NOMO-1 treated with DMSO at 0.1 percent for 48 hours (cell line): ENCODE measurements at regions not wholly inside any gene's neighbourhood (a gene's known extent, or its start where the extent isn't known, plus 50 kb on each side); places are given as distances from the start of the nearest gene placed in this dataset.
"Not testable (repeated sequence)": the region's sequence is repeated elsewhere in the genome, so short reads cannot be mapped to it uniquely, and the experiment has no call there.

Experiments
- DNase-seq: peaks from one replicate; lab custom pipeline; 2025; ENCODE audit not compliant: unreplicated experiment; lab: John Stamatoyannopoulos, UW

GRCh38 chr5:39633057-39633456 is 208.3 kb upstream of the DAB2 start:
- no peak for DNase-seq

GRCh38 chr5:39631958-39632357 is 207.2 kb upstream of the DAB2 start:
- no peak for DNase-seq

- no peak for DNase-seq
Measured at GRCh38 chr5:39629946-39630345, 205.2 kb upstream of the DAB2 start.

- no peak for DNase-seq
Measured at GRCh38 chr5:39628348-39628747, 203.6 kb upstream of the DAB2 start.

- DNase-seq, result peak; percentile 39
Measured at GRCh38 chr5:39624890-39625289, 200.1 kb upstream of the DAB2 start.

GRCh38 chr5:39624268-39624886 is 199.6 kb upstream of the DAB2 start:
- DNase-seq, result peak; percentile 39

GRCh38 chr5:39623291-39623865 is 198.6 kb upstream of the DAB2 start:
- DNase-seq, result no peak

GRCh38 chr5:39622281-39622680 is 197.5 kb upstream of the DAB2 start:
- DNase-seq, result no peak

GRCh38 chr5:39619168-39619818 is 194.5 kb upstream of the DAB2 start:
- DNase-seq, result no peak

GRCh38 chr5:39618391-39618790 is 193.6 kb upstream of the DAB2 start:
- no peak for DNase-seq

- no peak for DNase-seq
Measured at GRCh38 chr5:39616131-39616530, 191.4 kb upstream of the DAB2 start.

GRCh38 chr5:39611076-39611475 is 186.3 kb upstream of the DAB2 start:
- DNase-seq, result not testable (repeated sequence)

- DNase-seq, result no peak
Measured at GRCh38 chr5:39608024-39608423, 183.2 kb upstream of the DAB2 start.

GRCh38 chr5:39606591-39606990 is 181.8 kb upstream of the DAB2 start:
- DNase-seq, result no peak

- DNase-seq, result no peak
Measured at GRCh38 chr5:39605588-39606575, 181.1 kb upstream of the DAB2 start.

GRCh38 chr5:39605145-39605544 is 180.4 kb upstream of the DAB2 start:
- DNase-seq, result no peak

GRCh38 chr5:39604491-39604890 is 179.7 kb upstream of the DAB2 start:
- DNase-seq, result no peak

- DNase-seq, result peak; percentile 74
Measured at GRCh38 chr5:39599721-39600431, 175.1 kb upstream of the DAB2 start.

GRCh38 chr5:39598661-39599248 is 174.0 kb upstream of the DAB2 start:
- no peak for DNase-seq

- no peak for DNase-seq
Measured at GRCh38 chr5:39588179-39588578, 163.4 kb upstream of the DAB2 start.
